Thoracic aorta (tissue), 2 donors: ENCODE measurements at regions not wholly inside any gene's neighbourhood (a gene's known extent, or its start where the extent isn't known, plus 50 kb on each side); places are given as distances from the start of the nearest gene placed in this dataset.
"Not testable (repeated sequence)": the region's sequence is repeated elsewhere in the genome, so short reads cannot be mapped to it uniquely, and the experiment has no call there.

Experiments used
- ATAC-seq: fragments of 150-250 bp; one replicate; pipeline ENCODE4 v1.8.0; 2017; ENCODE audit warnings: low read depth; ENCODE audit not compliant: insufficient number of reproducible peaks, low FRiP score
- DNase-seq: peaks from one replicate; pipeline ENCODE4 v3.0.0-alpha.2; 2020; ENCODE audit warnings: low spot score
- H3K27ac ChIP-seq, 2 donors: fragments of 200-600 bp; sonication (generic); 1 replicate in 1 of 2; 2 replicates in 1 of 2; pipeline ENCODE4 v1.5.1; 2016; ENCODE audit warnings: mild to moderate bottlenecking in 2 of 2, moderate library complexity in 2 of 2
- H3K27me3 ChIP-seq: fragments of 200-600 bp; sonication (generic); replicated peaks from 2 replicates; pipeline ENCODE4 v1.6.0; 2016; ENCODE audit warnings: mild to moderate bottlenecking; ENCODE audit not compliant: insufficient read depth
- H3K36me3 ChIP-seq: fragments of 200-600 bp; sonication (generic); one replicate; pipeline ENCODE4 v1.5.1; 2016
- H3K4me1 ChIP-seq, 2 donors: fragments of 200-600 bp; sonication (generic); 1 replicate in 1 of 2; 2 replicates in 1 of 2; pipeline versions ENCODE4 v1.5.1 to v1.6.0; 2016; ENCODE audit warnings: low read depth in 2 of 2, mild to moderate bottlenecking in 1 of 2; ENCODE audit not compliant: control insufficient read depth in 1 of 2
- H3K4me3 ChIP-seq: fragments of 200-600 bp; sonication (generic); 2 replicates; pipeline ENCODE4 v1.5.1; 2016; ENCODE audit warnings: mild to moderate bottlenecking
- H3K9me3 ChIP-seq: fragments of 200-600 bp; sonication (generic); 2 replicates; pipeline ENCODE4 v1.5.1; 2016
- TF ChIP-seq, protein P1 (sequence below): fragments of 200-600 bp; sonication (generic); IDR thresholded peaks from one replicate; pipeline ENCODE4 v1.5.1; 2019; ENCODE audit warnings: antibody characterized with exemption

DNA sequence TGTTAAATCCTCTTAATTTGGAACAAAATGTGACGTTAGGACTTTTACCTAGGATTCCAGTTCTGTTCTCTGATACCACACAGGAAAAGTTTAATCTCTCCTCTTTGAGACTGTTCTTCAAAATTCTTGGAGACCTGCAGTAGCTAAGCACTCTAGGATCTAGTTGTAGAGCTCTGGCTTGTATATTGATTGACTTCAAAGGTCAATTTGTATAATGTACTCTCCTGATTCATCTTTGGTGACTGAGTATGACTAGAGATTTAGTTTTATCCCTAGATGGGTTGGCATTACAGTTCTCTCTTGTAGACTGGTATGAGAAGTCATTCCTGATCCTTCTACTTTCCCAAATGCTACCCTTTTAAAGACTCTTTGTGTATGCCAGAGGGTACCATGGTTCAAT, 168.4 kb upstream of the TPRG1 start:
- H3K4me3 ChIP-seq = no peak overlapping the region
- no peaks in the 10 kb centered on the region for H3K27me3 ChIP-seq
- H3K36me3 ChIP-seq = no peaks in the 10 kb centered on the region
- DNase-seq (no peak), ATAC-seq (no peak)
- TF ChIP-seq, protein P1, sequence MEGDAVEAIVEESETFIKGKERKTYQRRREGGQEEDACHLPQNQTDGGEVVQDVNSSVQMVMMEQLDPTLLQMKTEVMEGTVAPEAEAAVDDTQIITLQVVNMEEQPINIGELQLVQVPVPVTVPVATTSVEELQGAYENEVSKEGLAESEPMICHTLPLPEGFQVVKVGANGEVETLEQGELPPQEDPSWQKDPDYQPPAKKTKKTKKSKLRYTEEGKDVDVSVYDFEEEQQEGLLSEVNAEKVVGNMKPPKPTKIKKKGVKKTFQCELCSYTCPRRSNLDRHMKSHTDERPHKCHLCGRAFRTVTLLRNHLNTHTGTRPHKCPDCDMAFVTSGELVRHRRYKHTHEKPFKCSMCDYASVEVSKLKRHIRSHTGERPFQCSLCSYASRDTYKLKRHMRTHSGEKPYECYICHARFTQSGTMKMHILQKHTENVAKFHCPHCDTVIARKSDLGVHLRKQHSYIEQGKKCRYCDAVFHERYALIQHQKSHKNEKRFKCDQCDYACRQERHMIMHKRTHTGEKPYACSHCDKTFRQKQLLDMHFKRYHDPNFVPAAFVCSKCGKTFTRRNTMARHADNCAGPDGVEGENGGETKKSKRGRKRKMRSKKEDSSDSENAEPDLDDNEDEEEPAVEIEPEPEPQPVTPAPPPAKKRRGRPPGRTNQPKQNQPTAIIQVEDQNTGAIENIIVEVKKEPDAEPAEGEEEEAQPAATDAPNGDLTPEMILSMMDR = no peak
- no peaks in the 10 kb centered on the region for H3K9me3 ChIP-seq
- no peak overlapping the region for H3K27ac ChIP-seq
- H3K4me1 ChIP-seq = no peaks in the 10 kb centered on the region

DNA sequence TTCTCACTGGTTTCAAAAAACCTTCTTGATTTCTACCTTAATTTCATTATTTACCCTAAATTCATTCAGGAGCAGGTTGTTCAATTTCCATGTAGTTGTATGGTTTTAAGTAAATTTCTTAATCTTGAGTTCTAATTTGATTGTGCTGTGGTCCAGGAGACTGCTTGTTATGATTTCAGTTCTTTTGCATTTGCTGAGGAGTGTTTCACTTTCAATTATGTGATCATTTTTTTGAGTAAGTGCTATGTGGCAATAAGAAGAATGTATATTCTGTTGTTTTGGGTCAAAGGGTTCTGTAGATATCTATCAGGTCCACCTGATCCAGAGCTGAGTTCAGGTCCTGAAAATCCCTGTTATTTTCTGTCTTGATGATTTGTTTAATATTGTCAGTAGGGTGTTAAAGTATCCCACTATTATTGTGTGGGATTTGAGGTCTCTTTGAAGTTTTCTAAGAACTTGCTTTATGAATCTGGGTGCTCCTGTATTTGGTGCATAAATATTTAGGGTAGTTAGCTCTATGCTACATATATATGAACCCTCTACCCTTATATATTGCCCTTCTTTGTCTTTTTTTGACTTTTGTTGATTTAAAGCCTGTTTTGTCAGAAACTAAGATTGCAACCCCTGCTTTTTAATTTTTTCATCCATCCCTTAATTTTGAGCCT, 158.4 kb upstream of the TPRG1 start:
- Histone ChIP-seq H3K36me3 (no peaks in the 10 kb centered on the region), H3K27ac (no peak overlapping the region), H3K27me3 (no peaks in the 10 kb centered on the region), H3K4me3 (no peak overlapping the region), H3K4me1 (no peaks in the 10 kb centered on the region), H3K9me3 (no peaks in the 10 kb centered on the region)
- no peak for DNase-seq
- TF ChIP-seq, protein P1 = no peak
- no peak for ATAC-seq

DNA sequence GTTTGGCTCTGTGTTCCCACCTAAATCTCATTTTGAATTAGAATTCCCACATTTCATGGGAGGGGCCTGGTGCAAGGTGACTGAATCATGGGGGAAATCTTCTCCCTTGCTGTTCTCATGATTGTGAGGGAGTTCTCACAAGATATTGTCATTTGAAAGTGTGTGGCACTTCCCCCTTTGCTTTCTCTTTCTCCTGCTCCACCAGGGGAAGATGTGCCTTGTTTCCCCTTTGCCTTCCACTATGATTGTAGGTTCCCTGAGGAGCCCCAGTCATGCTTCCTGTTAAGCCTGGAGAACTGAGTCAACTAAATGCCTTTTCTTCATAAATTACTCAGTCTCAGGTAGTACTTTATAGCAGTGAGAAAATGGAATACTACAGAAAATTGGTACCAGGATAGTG, 157.2 kb upstream of the TPRG1 start:
- DNase-seq (no peak), ATAC-seq (no peak)
- TF ChIP-seq, protein P1 = no peak
- Histone ChIP-seq H3K9me3 (no peaks in the 10 kb centered on the region), H3K27me3 (no peaks in the 10 kb centered on the region), H3K4me3 (no peak overlapping the region), H3K36me3 (no peaks in the 10 kb centered on the region), H3K27ac (no peak overlapping the region), H3K4me1 (no peaks in the 10 kb centered on the region)

DNA sequence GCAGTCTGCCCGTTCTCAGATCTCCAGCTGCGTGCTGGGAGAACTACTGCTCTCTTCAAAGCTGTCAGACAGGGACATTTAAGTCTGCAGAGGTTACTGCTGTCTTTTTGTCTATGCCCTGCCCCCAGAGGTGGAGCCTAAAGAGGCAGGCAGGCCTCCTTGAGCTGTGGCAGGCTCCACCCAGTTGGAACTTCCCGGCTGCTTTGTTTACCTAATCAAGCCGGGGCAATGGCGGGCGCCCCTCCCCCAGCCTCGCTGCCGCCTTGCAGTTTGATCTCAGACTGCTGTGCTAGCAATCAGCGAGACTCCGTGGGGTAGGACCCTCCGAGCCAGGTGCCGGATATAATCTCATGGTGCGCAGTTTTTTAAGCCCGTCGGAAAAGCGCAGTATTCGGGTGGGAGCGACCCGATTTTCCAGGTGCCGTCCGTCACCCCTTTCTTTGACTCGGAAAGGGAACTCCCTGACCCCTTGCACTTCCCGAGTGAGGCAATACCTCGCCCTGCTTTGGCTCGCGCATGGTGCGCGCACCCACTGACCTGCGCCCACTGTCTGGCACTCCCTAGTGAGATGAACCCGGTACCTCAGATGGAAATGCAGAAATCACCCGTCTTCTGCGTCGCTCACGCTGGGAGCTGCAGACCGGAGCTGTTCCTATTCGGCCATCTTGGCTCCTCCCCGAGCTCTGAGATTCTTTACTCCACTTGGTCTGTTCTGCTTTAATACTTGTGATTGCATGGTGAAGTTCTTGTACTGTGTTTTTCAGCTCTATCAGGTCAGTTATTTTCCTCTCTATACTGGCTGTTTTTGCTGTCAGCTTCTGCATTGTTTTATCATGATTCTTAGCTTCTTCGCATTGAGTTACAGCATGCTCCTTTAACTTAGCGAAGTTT, 148.9 kb upstream of the TPRG1 start:
- not testable (repeated sequence) for H3K9me3 ChIP-seq

DNA sequence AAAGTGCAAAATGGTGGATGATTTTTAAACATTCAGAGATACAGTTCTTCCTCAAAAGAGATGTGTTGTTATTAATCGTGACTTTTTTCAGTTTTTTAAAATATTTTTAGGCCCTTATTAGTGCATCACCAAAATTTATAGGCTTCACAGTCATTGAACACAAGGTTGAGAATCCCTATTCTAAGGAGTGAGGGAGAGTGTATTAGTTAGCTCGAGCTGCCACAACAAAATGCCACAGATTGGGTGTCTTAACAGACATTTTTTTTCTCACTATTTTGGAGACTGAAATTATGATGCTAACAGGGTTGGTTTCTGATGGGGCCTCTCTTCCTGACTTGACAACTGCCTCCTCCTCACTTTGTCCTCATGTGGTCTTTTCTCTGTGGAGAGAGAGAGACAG, 145.9 kb upstream of the TPRG1 start:
- Histone ChIP-seq H3K27me3 (no peaks in the 10 kb centered on the region), H3K4me3 (no peak overlapping the region), H3K36me3 (no peaks in the 10 kb centered on the region), H3K9me3 (no peaks in the 10 kb centered on the region), H3K27ac (no peak overlapping the region), H3K4me1 (no peaks in the 10 kb centered on the region)
- no peak for DNase-seq
- TF ChIP-seq, protein P1 = no peak
- ATAC-seq = no peak

More for the DNA sequence above, 148.9 kb upstream of the TPRG1 start:
- not testable (repeated sequence) for H3K27ac ChIP-seq, ATAC-seq, H3K4me3 ChIP-seq, H3K4me1 ChIP-seq, DNase-seq, H3K36me3 ChIP-seq, H3K27me3 ChIP-seq
